ENCODE measurements at regions not wholly inside any gene's neighbourhood (a gene's known extent, or its start where the extent isn't known, plus 50 kb on each side); places are given as distances from the start of the nearest gene placed in this dataset.

- DNase-seq (ENCODE audit: low spot score), result no peak
Observed at GRCh38 chr1:65486613-65487012, 66.1 kb downstream of the LEPR start.

GRCh38 chr1:65489481-65489880 is 69.0 kb downstream of the LEPR start:
- DNase-seq (ENCODE audit: low spot score), result no peak

GRCh38 chr1:65490231-65491009 is 70.0 kb downstream of the LEPR start:
- DNase-seq (ENCODE audit: low spot score), result no peak

GRCh38 chr1:65491472-65491871 is 71.0 kb downstream of the LEPR start:
- DNase-seq (ENCODE audit: low spot score), result no peak

GRCh38 chr1:65493802-65494201 is 73.3 kb downstream of the LEPR start:
- DNase-seq (ENCODE audit: low spot score), result peak; percentile 6

- no peak for DNase-seq (ENCODE audit: low spot score)
Observed at GRCh38 chr1:65494671-65495070, 74.2 kb downstream of the LEPR start.

GRCh38 chr1:65495137-65495536 is 74.7 kb downstream of the LEPR start:
- no peak for DNase-seq (ENCODE audit: low spot score)

GRCh38 chr1:65497256-65497830 is 76.9 kb downstream of the LEPR start:
- DNase-seq (ENCODE audit: low spot score), result no peak

- no peak for DNase-seq (ENCODE audit: low spot score)
Observed at GRCh38 chr1:65503427-65503826, 83.0 kb downstream of the LEPR start.

- no peak for DNase-seq (ENCODE audit: low spot score)
Observed at GRCh38 chr1:65504263-65504662, 83.8 kb downstream of the LEPR start.

GRCh38 chr1:65505547-65506300 is 85.3 kb downstream of the LEPR start:
- DNase-seq (ENCODE audit: low spot score), result no peak

- DNase-seq (ENCODE audit: low spot score), result no peak
Observed at GRCh38 chr1:65508051-65508450, 87.6 kb downstream of the LEPR start.

- DNase-seq (ENCODE audit: low spot score), result no peak
Observed at GRCh38 chr1:65509912-65510680, 89.6 kb downstream of the LEPR start.

GRCh38 chr1:65510961-65511360 is 90.5 kb downstream of the LEPR start:
- no peak for DNase-seq (ENCODE audit: low spot score)

GRCh38 chr1:65512383-65512782 is 91.9 kb downstream of the LEPR start:
- no peak for DNase-seq (ENCODE audit: low spot score)

- no peak for DNase-seq (ENCODE audit: low spot score)
Observed at GRCh38 chr1:65512967-65513780, 92.7 kb downstream of the LEPR start.

GRCh38 chr1:65514041-65514440 is 93.6 kb downstream of the LEPR start:
- no peak for DNase-seq (ENCODE audit: low spot score)

- no peak for DNase-seq (ENCODE audit: low spot score)
Observed at GRCh38 chr1:65524931-65525265, 104.4 kb downstream of the LEPR start.

- DNase-seq (ENCODE audit: low spot score), result no peak
Observed at GRCh38 chr1:65525266-65526048, 105.0 kb downstream of the LEPR start.

GRCh38 chr1:65526049-65526556 is 105.6 kb downstream of the LEPR start:
- DNase-seq (ENCODE audit: low spot score), result no peak

GRCh38 chr1:65527190-65527589 is 106.7 kb downstream of the LEPR start:
- DNase-seq (ENCODE audit: low spot score), result no peak

All from SW480 (cell line).